Adipocyte (in vitro differentiated cells): ENCODE measurements at regions not wholly inside any gene's neighbourhood (a gene's known extent, or its start where the extent isn't known, plus 50 kb on each side); places are given as distances from the start of the nearest gene placed in this dataset.

ENCODE experiments used
- DNase-seq: peaks from one replicate; pipeline ENCODE4 v3.0.0-alpha.2; 2015; ENCODE audit warnings: low read depth
- H3K27me3 ChIP-seq: replicated peaks from 2 replicates; pipeline ENCODE4 v1.7.0; 2013; ENCODE audit warnings: mild to moderate bottlenecking, low read length, moderate library complexity; ENCODE audit not compliant: control insufficient read depth, insufficient read depth
- H3K36me3 ChIP-seq: 2 replicates; pipeline ENCODE4 v1.7.0; 2013; ENCODE audit warnings: low read length, mild to moderate bottlenecking, moderate library complexity; ENCODE audit not compliant: control insufficient read depth, insufficient read depth, severe bottlenecking
- H3K4me1 ChIP-seq: 2 replicates; pipeline ENCODE4 v1.7.0; 2013; ENCODE audit warnings: mild to moderate bottlenecking, low read length, moderate library complexity; ENCODE audit not compliant: control insufficient read depth, insufficient read depth
- H3K4me3 ChIP-seq: 2 replicates; pipeline ENCODE4 v1.7.0; 2013; ENCODE audit warnings: mild to moderate bottlenecking, low read length, moderate library complexity
- H3K9ac ChIP-seq: 2 replicates; pipeline ENCODE4 v1.7.0; 2013; ENCODE audit warnings: mild to moderate bottlenecking, low read length, moderate library complexity
- H3K9me3 ChIP-seq: 2 replicates; pipeline ENCODE4 v1.7.0; 2013; ENCODE audit warnings: mild to moderate bottlenecking, low read length, moderate library complexity; ENCODE audit not compliant: control insufficient read depth

DNA sequence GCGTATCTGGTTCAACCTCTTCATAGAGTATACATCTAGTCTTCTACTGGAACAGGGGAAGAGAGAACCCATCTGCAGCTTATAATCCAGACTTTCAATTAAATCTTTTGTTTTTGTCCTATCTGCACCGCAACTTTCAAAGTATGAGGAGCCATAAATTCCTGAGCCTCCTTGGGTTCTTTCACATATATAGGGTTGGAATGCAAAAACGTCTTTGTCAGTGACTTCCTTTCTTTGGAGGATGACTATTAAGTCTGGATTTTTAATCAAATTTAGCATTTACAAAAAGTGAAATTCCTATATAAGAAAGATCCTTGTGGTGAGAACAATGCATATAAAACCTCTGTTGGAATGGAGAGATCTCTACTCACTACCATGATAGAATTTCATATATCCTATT, 370.8 kb downstream of the TMEM38B start:
- DNase-seq: no peak
- Histone ChIP-seq H3K9me3 (no peaks in the 10 kb centered on the region), H3K27me3 (no peaks in the 10 kb centered on the region), H3K4me3 (no peak overlapping the region), H3K36me3 (no peaks in the 10 kb centered on the region), H3K9ac (no peak overlapping the region), H3K4me1 (no peaks in the 10 kb centered on the region)

- no peaks in the 10 kb centered on the region for H3K9me3 ChIP-seq
Observed at GRCh38 chr9:106065579-106066214, 371.4 kb downstream of the TMEM38B start.

GRCh38 chr9:106066940-106067524, 372.7 kb downstream of the TMEM38B start:
- DNase-seq: no peak
- H3K9me3 ChIP-seq: no peaks in the 10 kb centered on the region
- no peaks in the 10 kb centered on the region for H3K4me1 ChIP-seq
- no peaks in the 10 kb centered on the region for H3K27me3 ChIP-seq
- no peak overlapping the region for H3K9ac ChIP-seq
- no peak overlapping the region for H3K4me3 ChIP-seq
- no peaks in the 10 kb centered on the region for H3K36me3 ChIP-seq

More at GRCh38 chr9:106065579-106066214, 371.4 kb downstream of the TMEM38B start:
- Histone ChIP-seq H3K36me3 (no peaks in the 10 kb centered on the region), H3K27me3 (no peaks in the 10 kb centered on the region), H3K4me1 (no peaks in the 10 kb centered on the region), H3K4me3 (no peak overlapping the region), H3K9ac (no peak overlapping the region)
- no peak for DNase-seq

DNA sequence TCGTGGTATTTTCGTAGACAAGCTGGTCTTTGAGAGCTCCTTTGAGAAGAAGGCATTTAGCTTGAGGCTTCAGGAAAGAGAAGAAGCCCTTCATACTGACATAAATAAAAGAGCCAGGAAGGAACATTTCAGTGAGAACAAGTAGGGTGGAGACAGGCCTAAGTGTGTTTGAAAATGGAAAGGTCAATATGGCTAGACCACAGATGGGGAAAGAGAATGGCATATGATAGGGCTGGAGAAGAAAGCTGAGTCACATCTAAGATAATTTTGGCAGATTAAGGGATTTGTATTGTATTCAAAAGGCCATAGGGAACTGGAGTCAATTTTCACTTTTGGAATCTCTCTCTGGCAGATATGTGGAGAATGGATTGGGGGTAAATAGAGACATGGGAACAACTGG, 374.9 kb downstream of the TMEM38B start:
- Histone ChIP-seq H3K27me3 (no peaks in the 10 kb centered on the region), H3K4me3 (no peak overlapping the region), H3K36me3 (no peaks in the 10 kb centered on the region), H3K9me3 (no peaks in the 10 kb centered on the region), H3K4me1 (no peaks in the 10 kb centered on the region), H3K9ac (no peak overlapping the region)
- DNase-seq: no peak

DNA sequence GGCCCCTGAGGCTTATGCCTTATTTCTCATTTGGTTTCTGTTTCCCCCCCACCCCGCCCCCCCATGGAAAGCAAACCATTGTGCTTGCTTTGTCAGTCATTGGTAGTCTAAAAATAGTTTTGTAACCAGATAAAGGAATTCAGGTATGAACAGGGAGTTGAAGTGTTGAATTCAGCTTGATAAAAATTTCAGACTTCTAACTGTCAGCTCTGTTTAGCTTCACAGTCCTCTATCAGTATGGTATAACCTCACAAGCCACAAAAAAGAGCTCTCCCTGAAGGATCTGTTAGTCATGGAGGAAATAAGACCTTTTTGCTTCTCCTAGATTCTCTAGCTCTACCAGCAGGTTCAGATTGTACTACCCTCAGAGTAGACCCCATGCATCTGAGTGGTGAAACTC, 378.1 kb downstream of the TMEM38B start:
- H3K9me3 ChIP-seq: no peaks in the 10 kb centered on the region

DNA sequence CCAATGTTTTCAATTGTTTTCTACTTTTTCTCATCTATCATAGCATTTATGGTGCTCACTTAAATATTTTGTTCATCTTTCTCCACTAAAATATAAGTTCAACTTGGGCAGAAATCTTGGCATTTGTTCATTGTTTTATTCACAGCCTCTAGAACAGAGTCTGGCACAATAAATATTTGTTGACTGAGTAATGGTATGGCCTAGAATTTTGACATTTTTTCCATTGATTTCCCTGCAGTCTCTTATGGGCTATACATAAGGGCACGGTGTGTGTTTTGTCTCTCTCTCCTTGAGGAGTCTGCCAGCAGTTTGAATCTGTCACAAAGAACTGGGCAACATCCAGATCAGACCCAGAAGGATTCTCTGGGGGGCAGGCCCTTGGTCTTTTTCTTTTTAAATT, 379.7 kb downstream of the TMEM38B start:
- Histone ChIP-seq H3K36me3 (no peaks in the 10 kb centered on the region), H3K9me3 (no peaks in the 10 kb centered on the region), H3K4me3 (no peak overlapping the region), H3K27me3 (no peaks in the 10 kb centered on the region), H3K4me1 (peaks cover 16% of the 10 kb centered on the region), H3K9ac (no peak overlapping the region)
- no peak for DNase-seq

More for the DNA sequence above, 378.1 kb downstream of the TMEM38B start:
- H3K36me3 ChIP-seq: no peaks in the 10 kb centered on the region
- peaks cover 16% of the 10 kb centered on the region for H3K4me1 ChIP-seq
- H3K9ac ChIP-seq: no peak overlapping the region
- no peaks in the 10 kb centered on the region for H3K27me3 ChIP-seq
- DNase-seq: no peak
- H3K4me3 ChIP-seq: no peak overlapping the region

DNA sequence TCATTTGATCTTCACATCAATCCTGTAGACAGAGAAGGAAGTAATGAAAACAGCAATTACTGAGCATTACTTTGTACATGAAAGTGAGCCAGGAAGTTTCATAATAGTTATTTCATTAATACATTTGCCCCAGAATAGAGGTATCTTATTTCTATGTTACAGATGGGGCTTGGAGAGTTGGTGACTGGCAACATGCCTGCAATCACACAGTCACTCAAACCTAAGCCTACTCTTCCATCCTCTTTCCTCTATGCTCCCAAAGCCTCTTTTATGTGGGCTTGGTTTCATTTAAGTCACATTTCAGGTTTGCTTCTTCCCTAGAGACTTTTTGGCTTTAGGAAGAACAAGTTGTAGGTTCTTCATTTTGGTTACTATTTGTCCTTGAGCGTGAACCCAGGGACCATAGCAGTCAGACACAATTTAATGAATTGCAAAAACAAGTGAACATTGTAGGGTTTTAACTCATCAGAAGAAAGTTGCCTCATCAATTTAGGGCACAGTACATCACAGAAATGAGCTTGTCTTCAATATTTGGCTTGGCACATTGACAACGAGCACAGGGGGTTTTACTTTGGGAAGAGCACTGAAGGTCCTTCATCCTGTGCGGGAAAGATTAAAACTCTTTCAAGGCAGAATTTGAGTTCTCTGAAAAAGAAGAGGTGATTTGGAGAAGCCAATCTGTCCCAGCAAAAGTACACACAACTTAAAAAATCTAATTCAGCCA, 381.1 kb downstream of the TMEM38B start:
- H3K27me3 ChIP-seq: no peaks in the 10 kb centered on the region
- no peak overlapping the region for H3K4me3 ChIP-seq
- H3K4me1 ChIP-seq: peaks cover 16% of the 10 kb centered on the region
- H3K9ac ChIP-seq: no peak overlapping the region
- no peaks in the 10 kb centered on the region for H3K36me3 ChIP-seq
- DNase-seq: no peak
- no peaks in the 10 kb centered on the region for H3K9me3 ChIP-seq

GRCh38 chr9:106075960-106076327, 381.6 kb downstream of the TMEM38B start:
- Histone ChIP-seq H3K4me3 (no peak overlapping the region), H3K9ac (no peak overlapping the region), H3K27me3 (no peaks in the 10 kb centered on the region), H3K36me3 (no peaks in the 10 kb centered on the region), H3K9me3 (no peaks in the 10 kb centered on the region), H3K4me1 (peaks cover 16% of the 10 kb centered on the region)
- peak; percentile 1 for DNase-seq

- Histone ChIP-seq H3K4me3 (no peak overlapping the region), H3K9me3 (no peaks in the 10 kb centered on the region), H3K36me3 (no peaks in the 10 kb centered on the region), H3K27me3 (no peaks in the 10 kb centered on the region), H3K4me1 (peaks cover 16% of the 10 kb centered on the region), H3K9ac (no peak overlapping the region)
- DNase-seq: no peak
Observed at GRCh38 chr9:106076711-106077110, 382.4 kb downstream of the TMEM38B start.

DNA sequence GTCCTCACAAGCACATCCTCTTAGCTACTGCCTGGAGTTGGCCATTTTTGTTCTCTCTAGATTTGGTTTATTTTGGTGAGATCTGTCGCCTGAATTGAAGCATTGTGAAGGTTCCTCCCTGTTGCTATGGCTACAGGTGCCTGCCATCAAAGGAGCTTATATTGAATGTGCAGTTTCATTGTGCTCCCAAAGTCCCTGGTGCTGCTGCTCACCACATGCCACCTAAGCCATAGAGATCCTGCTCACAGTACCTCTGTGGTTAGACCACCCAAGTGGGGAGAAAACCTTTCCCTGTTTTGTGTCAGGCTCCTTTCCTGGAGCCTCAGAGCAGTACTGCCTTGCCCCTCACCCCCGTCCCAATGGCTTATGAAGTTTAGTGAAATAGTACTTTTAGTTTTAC, 383.4 kb downstream of the TMEM38B start:
- no peak for DNase-seq
- Histone ChIP-seq H3K9ac (no peak overlapping the region), H3K9me3 (no peaks in the 10 kb centered on the region), H3K27me3 (no peaks in the 10 kb centered on the region), H3K4me1 (peaks cover 16% of the 10 kb centered on the region), H3K4me3 (no peak overlapping the region), H3K36me3 (no peaks in the 10 kb centered on the region)

DNA sequence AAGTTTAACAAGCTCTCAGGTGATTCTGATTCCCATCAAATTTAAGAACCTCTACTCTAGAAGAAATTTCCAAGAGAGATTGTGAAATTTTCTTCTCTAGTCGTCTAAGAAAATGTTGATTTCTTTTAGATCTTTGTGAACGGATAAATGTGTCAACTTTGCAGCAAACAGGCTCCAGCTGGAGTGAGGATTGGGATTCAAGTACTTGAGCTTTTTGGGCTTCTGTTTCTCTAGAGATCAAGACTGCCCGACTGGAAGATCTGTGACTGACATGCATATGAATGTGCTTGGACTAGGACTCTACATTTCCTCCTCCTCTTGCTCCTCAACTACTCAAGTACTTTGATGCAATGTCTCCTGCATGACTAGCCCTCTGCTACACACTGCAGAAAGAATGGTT, 388.3 kb downstream of the TMEM38B start:
- no peaks in the 10 kb centered on the region for H3K27me3 ChIP-seq
- no peak overlapping the region for H3K4me3 ChIP-seq
- no peak overlapping the region for H3K9ac ChIP-seq
- no peaks in the 10 kb centered on the region for H3K36me3 ChIP-seq
- H3K9me3 ChIP-seq: no peaks in the 10 kb centered on the region
- H3K4me1 ChIP-seq: peaks cover 7% of the 10 kb centered on the region
- no peak for DNase-seq
